GM12892 (cell line): ENCODE measurements at regions not wholly inside any gene's neighbourhood (a gene's known extent, or its start where the extent isn't known, plus 50 kb on each side); places are given as distances from the start of the nearest gene placed in this dataset.

ENCODE experiments used
- POLR2A ChIP-seq: IDR thresholded peaks from 2 replicates; pipeline ENCODE4 v1.6.1; 2011; ENCODE audit warnings: low read depth, low read length, control low read depth
- POLR2AphosphoS5 ChIP-seq: IDR thresholded peaks from 2 replicates; pipeline ENCODE4 v1.6.1; 2011; ENCODE audit warnings: low read depth, low read length, control low read depth
- TAF1 ChIP-seq: IDR thresholded peaks from 2 replicates; pipeline ENCODE4 v1.6.1; 2011; ENCODE audit warnings: low read depth, mild to moderate bottlenecking, control low read depth, low read length, borderline replicate concordance

GRCh38 chr6:139702706-139703105 is 328.3 kb upstream of the CITED2 start:
- TF ChIP-seq POLR2AphosphoS5 (no peak), POLR2A (no peak), TAF1 (no peak)
